ENCODE measurements at regions not wholly inside any gene's neighbourhood (a gene's known extent, or its start where the extent isn't known, plus 50 kb on each side); places are given as distances from the start of the nearest gene placed in this dataset.

DNA sequence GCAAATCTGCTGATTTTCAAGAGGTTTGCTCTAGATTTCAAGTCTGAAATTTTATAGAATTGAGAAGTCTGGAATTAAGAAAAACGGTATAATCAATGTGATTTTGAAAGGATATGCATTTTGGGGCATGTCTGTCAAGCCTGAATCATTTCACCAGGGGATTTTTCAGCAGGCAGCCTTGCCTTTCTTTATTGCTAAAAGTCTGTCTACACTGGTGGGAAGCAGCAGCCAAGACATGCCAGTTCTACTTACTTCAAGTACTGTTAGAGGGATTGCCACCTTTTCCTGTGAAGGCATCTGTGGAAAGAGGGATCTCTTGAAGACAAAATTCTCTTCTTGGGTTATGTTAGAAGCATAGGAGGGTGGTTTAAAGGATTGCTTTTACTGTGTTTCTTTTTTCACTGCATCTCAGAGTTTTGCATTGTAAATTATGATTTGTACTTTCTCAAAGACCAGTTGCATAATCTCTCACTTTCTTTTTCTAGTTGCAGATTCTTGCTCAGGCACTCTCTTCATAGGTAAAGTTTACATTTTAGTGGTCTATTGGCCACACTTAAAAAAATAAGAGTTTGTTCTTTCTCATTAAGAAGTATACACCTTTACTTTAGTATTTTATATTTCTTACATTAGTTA lies 837.0 kb downstream of the GALC start:
- CTCF ChIA-PET: no interaction called here
- H3K36me3 ChIP-seq (ENCODE audit: insufficient read depth, low read length, poor library complexity, severe bottlenecking): no peaks in the 10 kb centered on the region
- intact Hi-C loops (cut with micrococcal nuclease; ENCODE audit: unreplicated experiment): no loop called here
- POLR2A ChIA-PET (ENCODE audit: low non-redundant PET): no interaction called here
- DNase-seq (ENCODE audit: low spot score): peak; percentile 6
- no peak for TF ChIP-seq CTCF (conservative IDR thresholded peaks at IDR 0.05; ENCODE audit: low read depth, low read length)
- TF ChIP-seq EZH2 (IDR thresholded peaks at IDR 0.05; ENCODE audit: borderline replicate concordance, low read depth, low read length, poor library complexity, severe bottlenecking): no peak
- no peak overlapping the region for H3K4me3 ChIP-seq (ENCODE audit: low read depth, low read length, poor library complexity, severe bottlenecking)
- peaks cover 3% of the 10 kb centered on the region for H3K27me3 ChIP-seq (replicated peaks; ENCODE audit: insufficient read depth, low read depth, low read length, poor library complexity)
- no TSS peak for BruUV-seq (replicated peaks)
- no peaks in the 10 kb centered on the region for H3K4me1 ChIP-seq (ENCODE audit: insufficient read depth, low read length, poor library complexity, severe bottlenecking)
- no peak overlapping the region for H3K27ac ChIP-seq (ENCODE audit: low read depth, low read length, poor library complexity, severe bottlenecking)
- no peaks in the 10 kb centered on the region for H3K9me3 ChIP-seq (ENCODE audit: low read depth, low read length, poor library complexity, severe bottlenecking)

GRCh38 chr14:87153901-87154300 lies 839.1 kb downstream of the GALC start:
- H3K4me3 ChIP-seq (ENCODE audit: low read depth, low read length, poor library complexity, severe bottlenecking): no peak overlapping the region
- H3K4me1 ChIP-seq (ENCODE audit: insufficient read depth, low read length, poor library complexity, severe bottlenecking): peaks cover 14% of the 10 kb centered on the region
- BruUV-seq (replicated peaks): no TSS peak
- no peaks in the 10 kb centered on the region for H3K9me3 ChIP-seq (ENCODE audit: low read depth, low read length, poor library complexity, severe bottlenecking)
- intact Hi-C loops (cut with micrococcal nuclease; ENCODE audit: unreplicated experiment): no loop called here
- TF ChIP-seq EZH2 (IDR thresholded peaks at IDR 0.05; ENCODE audit: borderline replicate concordance, low read depth, low read length, poor library complexity, severe bottlenecking): no peak
- no peak for TF ChIP-seq CTCF (conservative IDR thresholded peaks at IDR 0.05; ENCODE audit: low read depth, low read length)
- no peak for DNase-seq (ENCODE audit: low spot score)
- no peaks in the 10 kb centered on the region for H3K36me3 ChIP-seq (ENCODE audit: insufficient read depth, low read length, poor library complexity, severe bottlenecking)
- H3K27ac ChIP-seq (ENCODE audit: low read depth, low read length, poor library complexity, severe bottlenecking): no peak overlapping the region
- POLR2A ChIA-PET (ENCODE audit: low non-redundant PET): no interaction called here
- CTCF ChIA-PET: no interaction called here
- peaks cover 3% of the 10 kb centered on the region for H3K27me3 ChIP-seq (replicated peaks; ENCODE audit: insufficient read depth, low read depth, low read length, poor library complexity)

GRCh38 chr14:87153391-87153790 lies 839.6 kb downstream of the GALC start:
- H3K4me3 ChIP-seq (ENCODE audit: low read depth, low read length, poor library complexity, severe bottlenecking): no peak overlapping the region
- TF ChIP-seq CTCF (conservative IDR thresholded peaks at IDR 0.05; ENCODE audit: low read depth, low read length) (no peak), EZH2 (IDR thresholded peaks at IDR 0.05; ENCODE audit: borderline replicate concordance, low read depth, low read length, poor library complexity, severe bottlenecking) (no peak)
- no TSS peak for BruUV-seq (replicated peaks)
- intact Hi-C loops (cut with micrococcal nuclease; ENCODE audit: unreplicated experiment): no loop called here
- no peak overlapping the region for H3K27ac ChIP-seq (ENCODE audit: low read depth, low read length, poor library complexity, severe bottlenecking)
- H3K4me1 ChIP-seq (ENCODE audit: insufficient read depth, low read length, poor library complexity, severe bottlenecking): peaks cover 17% of the 10 kb centered on the region
- no peaks in the 10 kb centered on the region for H3K9me3 ChIP-seq (ENCODE audit: low read depth, low read length, poor library complexity, severe bottlenecking)
- H3K36me3 ChIP-seq (ENCODE audit: insufficient read depth, low read length, poor library complexity, severe bottlenecking): no peaks in the 10 kb centered on the region
- POLR2A ChIA-PET (ENCODE audit: low non-redundant PET): no interaction called here
- DNase-seq (ENCODE audit: low spot score): no peak
- CTCF ChIA-PET: no interaction called here
- H3K27me3 ChIP-seq (replicated peaks; ENCODE audit: insufficient read depth, low read depth, low read length, poor library complexity): peaks cover 3% of the 10 kb centered on the region
